Coronary artery (tissue), 2 donors: ENCODE measurements at regions not wholly inside any gene's neighbourhood (a gene's known extent, or its start where the extent isn't known, plus 50 kb on each side); places are given as distances from the start of the nearest gene placed in this dataset.
"Not testable (repeated sequence)": the region's sequence is repeated elsewhere in the genome, so short reads cannot be mapped to it uniquely, and the experiment has no call there.

Experiments used
- DNase-seq: peaks from one replicate; pipeline ENCODE4 v3.0.0-alpha.2; 2017; ENCODE audit warnings: low spot score
- H3K27ac ChIP-seq, 2 donors: fragments of 200-600 bp; sonication (generic); one replicate each; pipeline ENCODE4 v1.5.1; 2016 to 2019
- H3K4me3 ChIP-seq: fragments of 200-600 bp; sonication (generic); 2 replicates; pipeline ENCODE4 v1.5.1; 2016; ENCODE audit warnings: mild to moderate bottlenecking, moderate library complexity
- TF ChIP-seq, protein P1 (sequence below): fragments of 200-600 bp; sonication (generic); IDR thresholded peaks from one replicate; pipeline ENCODE4 v1.5.1; 2019; ENCODE audit warnings: antibody characterized with exemption

DNA sequence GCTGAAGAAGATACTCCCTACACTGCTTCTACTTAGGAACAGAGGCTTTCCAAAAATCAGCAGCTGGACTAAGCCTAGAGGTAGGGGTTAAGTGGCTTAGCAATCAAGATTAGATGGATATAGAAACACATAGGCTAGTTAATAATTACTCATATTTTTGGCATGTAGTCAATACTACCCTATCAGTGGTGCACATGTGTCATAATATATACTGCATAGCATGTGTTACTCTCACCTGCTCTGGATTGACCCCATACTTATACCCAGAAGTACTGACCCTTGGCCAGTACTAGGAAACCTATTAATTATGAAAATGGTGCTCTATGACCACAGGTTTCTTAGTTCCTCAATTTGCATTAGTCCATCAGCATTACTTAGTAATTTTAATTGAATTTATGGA lies 528.4 kb upstream of the LMO3 start:
- Histone ChIP-seq H3K4me3 (no peak overlapping the region), H3K27ac (no peak overlapping the region)
- TF ChIP-seq, protein P1, sequence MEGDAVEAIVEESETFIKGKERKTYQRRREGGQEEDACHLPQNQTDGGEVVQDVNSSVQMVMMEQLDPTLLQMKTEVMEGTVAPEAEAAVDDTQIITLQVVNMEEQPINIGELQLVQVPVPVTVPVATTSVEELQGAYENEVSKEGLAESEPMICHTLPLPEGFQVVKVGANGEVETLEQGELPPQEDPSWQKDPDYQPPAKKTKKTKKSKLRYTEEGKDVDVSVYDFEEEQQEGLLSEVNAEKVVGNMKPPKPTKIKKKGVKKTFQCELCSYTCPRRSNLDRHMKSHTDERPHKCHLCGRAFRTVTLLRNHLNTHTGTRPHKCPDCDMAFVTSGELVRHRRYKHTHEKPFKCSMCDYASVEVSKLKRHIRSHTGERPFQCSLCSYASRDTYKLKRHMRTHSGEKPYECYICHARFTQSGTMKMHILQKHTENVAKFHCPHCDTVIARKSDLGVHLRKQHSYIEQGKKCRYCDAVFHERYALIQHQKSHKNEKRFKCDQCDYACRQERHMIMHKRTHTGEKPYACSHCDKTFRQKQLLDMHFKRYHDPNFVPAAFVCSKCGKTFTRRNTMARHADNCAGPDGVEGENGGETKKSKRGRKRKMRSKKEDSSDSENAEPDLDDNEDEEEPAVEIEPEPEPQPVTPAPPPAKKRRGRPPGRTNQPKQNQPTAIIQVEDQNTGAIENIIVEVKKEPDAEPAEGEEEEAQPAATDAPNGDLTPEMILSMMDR: no peak
- DNase-seq: no peak

DNA sequence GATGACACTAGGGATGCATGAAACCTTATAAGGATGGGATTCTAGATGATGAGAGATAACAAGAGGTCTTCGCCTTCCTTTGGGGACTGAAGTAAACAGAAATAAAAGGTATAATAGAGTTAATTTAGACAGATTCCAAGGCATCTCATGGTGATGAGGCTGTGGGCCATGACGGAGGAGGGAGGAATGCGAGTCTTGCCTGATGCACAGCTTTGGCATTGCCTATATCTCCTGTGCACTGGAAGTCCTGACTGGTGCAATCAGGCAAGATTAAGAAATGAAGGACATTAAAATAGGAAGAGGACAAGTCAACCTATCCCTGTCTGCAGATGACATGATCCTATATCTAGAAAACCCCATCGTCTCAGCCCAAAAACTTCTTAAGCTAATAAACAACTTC lies 526.4 kb upstream of the LMO3 start:
- Histone ChIP-seq H3K4me3 (no peak overlapping the region), H3K27ac (no peak overlapping the region)
- TF ChIP-seq, protein P1: no peak
- DNase-seq: no peak

DNA sequence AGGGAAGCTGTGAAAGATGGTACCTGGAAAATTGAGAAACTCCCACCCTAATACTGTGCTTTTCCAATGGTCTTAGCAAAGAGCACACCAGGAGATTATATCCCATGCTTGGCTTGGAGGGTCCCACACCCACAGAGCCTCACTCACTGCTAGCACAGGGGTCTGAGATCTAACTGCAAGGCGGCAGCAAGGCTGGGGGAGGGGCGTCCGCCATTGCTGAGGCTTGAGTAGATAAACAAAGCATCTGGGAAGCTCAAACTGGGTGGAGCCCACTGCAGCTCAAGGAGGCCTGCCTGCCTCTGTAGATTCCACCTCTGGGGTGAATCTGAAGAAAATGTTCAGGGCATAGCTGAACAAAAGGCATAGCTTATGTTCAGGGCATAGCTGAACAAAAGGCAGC lies 510.6 kb upstream of the LMO3 start:
- not testable (repeated sequence) for H3K4me3 ChIP-seq, DNase-seq, H3K27ac ChIP-seq

DNA sequence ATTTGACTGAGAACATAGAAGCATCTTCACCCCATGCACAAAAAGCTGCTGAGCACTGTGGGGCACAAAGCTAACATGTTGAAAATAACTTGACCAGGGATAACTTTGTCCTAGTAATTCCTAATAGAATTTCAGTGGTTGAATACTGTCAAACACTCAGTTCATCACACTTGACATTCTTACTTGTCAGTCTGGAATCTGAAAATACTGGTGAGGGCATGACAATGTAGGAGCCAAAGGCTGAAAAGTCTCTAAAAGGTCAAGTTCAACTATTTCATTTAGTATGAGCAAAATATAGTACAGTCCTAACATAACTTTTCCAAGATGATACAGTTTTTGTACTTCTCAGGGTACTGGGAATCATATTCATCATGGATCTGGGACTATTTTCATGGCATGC lies 504.4 kb upstream of the LMO3 start:
- Histone ChIP-seq H3K4me3 (no peak overlapping the region), H3K27ac (no peak overlapping the region)
- TF ChIP-seq, protein P1: no peak
- no peak for DNase-seq

DNA sequence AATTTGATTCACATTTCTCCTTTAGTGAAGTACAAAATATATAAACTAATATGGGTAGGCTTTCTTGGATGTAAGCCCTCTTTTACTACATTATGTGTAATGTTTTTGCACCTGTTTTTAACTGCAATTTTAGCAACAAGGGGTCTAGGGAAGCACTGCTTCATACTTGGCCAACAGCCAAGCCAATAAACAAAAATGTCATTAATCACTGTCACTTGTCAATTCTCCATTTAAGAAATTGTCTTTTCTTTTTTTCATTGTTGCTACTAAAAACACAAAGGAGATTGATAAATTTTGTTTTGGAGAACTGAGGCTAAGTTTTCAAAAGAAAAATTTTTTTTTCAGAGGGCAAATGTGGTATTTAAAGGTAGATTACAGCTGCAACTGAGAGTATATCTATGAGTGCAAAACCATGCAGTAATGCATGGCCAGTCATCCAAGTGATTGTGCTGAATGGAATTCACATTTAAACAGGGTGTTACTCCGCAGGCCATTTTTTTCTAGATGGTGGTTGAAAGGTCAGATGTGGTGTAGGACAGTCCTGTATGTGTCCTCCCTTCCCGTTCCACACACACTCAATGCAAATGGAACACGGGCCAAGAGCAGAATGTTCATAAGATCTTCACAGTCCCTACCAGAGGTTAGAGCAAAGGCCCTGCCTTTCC lies 503.0 kb upstream of the LMO3 start:
- no peak for DNase-seq
- TF ChIP-seq, protein P1: no peak

DNA sequence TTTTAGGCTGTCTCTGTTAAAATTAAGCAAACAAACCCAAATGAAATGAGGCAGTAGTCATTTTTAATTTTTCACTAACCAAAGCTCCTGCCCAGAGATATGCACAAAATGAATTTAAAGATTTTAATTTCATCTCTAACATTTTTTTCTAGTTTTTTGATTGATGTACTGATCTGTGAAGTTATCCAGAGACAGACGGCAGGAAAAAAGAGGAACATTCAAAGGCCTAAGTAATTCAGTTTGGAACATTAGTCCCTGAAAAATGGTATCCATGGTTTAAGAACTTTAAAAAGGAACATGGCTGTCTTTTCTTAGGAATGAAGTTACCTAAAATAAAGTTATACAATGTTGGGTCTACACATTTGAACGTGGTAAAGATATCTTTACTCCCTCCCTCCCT lies 498.8 kb upstream of the LMO3 start:
- Histone ChIP-seq H3K4me3 (no peak overlapping the region), H3K27ac (no peak overlapping the region)
- TF ChIP-seq, protein P1: no peak
- no peak for DNase-seq

More for the DNA sequence above, 503.0 kb upstream of the LMO3 start:
- Histone ChIP-seq H3K4me3 (no peak overlapping the region), H3K27ac (no peak overlapping the region)

DNA sequence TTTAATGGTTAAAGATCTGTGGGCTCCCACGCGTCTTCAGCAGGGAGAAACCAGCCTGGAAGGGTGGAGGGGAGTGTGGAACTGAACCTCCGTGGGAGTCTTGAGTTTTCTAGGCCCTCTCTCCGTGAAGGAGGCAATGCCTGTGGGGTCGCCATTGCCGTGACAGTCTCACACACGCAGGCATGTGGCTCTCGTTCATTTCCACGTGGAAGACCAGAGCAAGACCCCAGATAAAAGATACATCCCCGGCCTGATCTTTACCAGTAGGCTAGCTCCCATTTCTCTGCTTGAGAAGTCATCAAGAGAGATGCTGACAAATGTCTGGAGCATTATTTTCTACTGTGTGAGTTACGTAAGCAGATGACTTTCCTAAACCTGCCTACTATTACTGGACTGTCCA lies 491.7 kb upstream of the LMO3 start:
- Histone ChIP-seq H3K27ac (no peak overlapping the region), H3K4me3 (no peak overlapping the region)
- no peak for DNase-seq
- TF ChIP-seq, protein P1: no peak
